ENCODE measurements at regions not wholly inside any gene's neighbourhood (a gene's known extent, or its start where the extent isn't known, plus 50 kb on each side); places are given as distances from the start of the nearest gene placed in this dataset.

DNA sequence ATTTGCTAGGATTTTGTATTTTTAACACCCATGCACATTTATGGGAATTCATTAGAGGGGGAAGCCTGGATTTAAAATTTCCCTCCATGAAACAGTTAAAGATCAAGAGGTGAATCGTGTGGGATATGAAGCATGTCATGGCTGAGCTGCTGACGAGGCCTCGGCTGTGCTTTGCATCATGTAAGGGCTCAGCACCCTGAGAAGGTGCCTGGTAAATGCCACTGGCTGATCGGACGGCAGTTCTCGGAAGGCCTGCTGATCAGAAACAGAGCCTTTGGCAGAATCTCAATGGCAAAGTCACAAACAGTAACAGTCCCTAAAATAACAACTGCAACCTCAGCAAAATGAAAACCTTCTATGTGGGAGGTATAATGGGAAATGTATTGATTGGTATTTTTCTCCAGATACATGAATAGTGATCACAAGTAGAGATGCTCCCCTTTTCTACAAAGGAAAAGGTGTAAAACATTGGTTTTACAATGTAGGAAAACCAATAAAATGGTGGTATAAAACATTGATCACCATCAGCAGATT lies 53.0 kb upstream of the FUCA2 start:
- DNase-seq (ENCODE audit: low read depth) = no peak
- TF ChIP-seq CTCF (IDR thresholded peaks at IDR 0.05; ENCODE audit: insufficient read depth, low read length) = no peak
- no peak overlapping the region for H3K4me3 ChIP-seq (ENCODE audit: low read depth, low read length)

- DNase-seq (ENCODE audit: low read depth) = no peak
- TF ChIP-seq CTCF (IDR thresholded peaks at IDR 0.05; ENCODE audit: insufficient read depth, low read length) = no peak
- H3K4me3 ChIP-seq (ENCODE audit: low read depth, low read length) = no peak overlapping the region
Observed at GRCh38 chr6:143562143-143562542, 50.6 kb upstream of the FUCA2 start.

Measured in fibroblast of the aortic adventitia (primary cell).